ENCODE measurements at regions not wholly inside any gene's neighbourhood (a gene's known extent, or its start where the extent isn't known, plus 50 kb on each side); places are given as distances from the start of the nearest gene placed in this dataset.
"Not testable (repeated sequence)": the region's sequence is repeated elsewhere in the genome, so short reads cannot be mapped to it uniquely, and the experiment has no call there.

- DNase-seq, result no peak
Measured at GRCh38 chr3:65303431-65303830, 615.6 kb upstream of the ADAMTS9 start.

- no peak for DNase-seq
Measured at GRCh38 chr3:65291448-65292125, 603.8 kb upstream of the ADAMTS9 start.

GRCh38 chr3:65288776-65289175, 601.0 kb upstream of the ADAMTS9 start:
- DNase-seq, result no peak

GRCh38 chr3:65285956-65286355, 598.2 kb upstream of the ADAMTS9 start:
- DNase-seq, result no peak

- no peak for DNase-seq
Measured at GRCh38 chr3:65284961-65285360, 597.2 kb upstream of the ADAMTS9 start.

- no peak for DNase-seq
Measured at GRCh38 chr3:65284546-65284945, 596.7 kb upstream of the ADAMTS9 start.

GRCh38 chr3:65279225-65279782, 591.5 kb upstream of the ADAMTS9 start:
- DNase-seq, result no peak

GRCh38 chr3:65277798-65278197, 590.0 kb upstream of the ADAMTS9 start:
- no peak for DNase-seq

- DNase-seq, result no peak
Measured at GRCh38 chr3:65276551-65276950, 588.8 kb upstream of the ADAMTS9 start.

GRCh38 chr3:65268426-65268825, 580.6 kb upstream of the ADAMTS9 start:
- no peak for DNase-seq

- no peak for DNase-seq
Measured at GRCh38 chr3:65265942-65266590, 578.3 kb upstream of the ADAMTS9 start.

- no peak for DNase-seq
Measured at GRCh38 chr3:65265511-65265910, 577.7 kb upstream of the ADAMTS9 start.

GRCh38 chr3:65262548-65262947, 574.7 kb upstream of the ADAMTS9 start:
- DNase-seq, result no peak

GRCh38 chr3:65259946-65260345, 572.1 kb upstream of the ADAMTS9 start:
- DNase-seq, result no peak

- not testable (repeated sequence) for DNase-seq
Measured at GRCh38 chr3:65252914-65253313, 565.1 kb upstream of the ADAMTS9 start.

GRCh38 chr3:65252266-65252665, 564.5 kb upstream of the ADAMTS9 start:
- DNase-seq, result no peak

GRCh38 chr3:65251375-65251774, 563.6 kb upstream of the ADAMTS9 start:
- no peak for DNase-seq

- DNase-seq, result no peak
Measured at GRCh38 chr3:65246561-65246960, 558.8 kb upstream of the ADAMTS9 start.

GRCh38 chr3:65245133-65246063, 557.6 kb upstream of the ADAMTS9 start:
- DNase-seq, result no peak

- DNase-seq, result no peak
Measured at GRCh38 chr3:65240366-65240765, 552.6 kb upstream of the ADAMTS9 start.

GRCh38 chr3:65238652-65239051, 550.9 kb upstream of the ADAMTS9 start:
- no peak for DNase-seq

- DNase-seq, result no peak
Measured at GRCh38 chr3:65234499-65234898, 546.7 kb upstream of the ADAMTS9 start.

- DNase-seq, result no peak
Measured at GRCh38 chr3:65233561-65233960, 545.8 kb upstream of the ADAMTS9 start.

Measured in DMS153 (cell line).